Gastrocnemius medialis (tissue), 4 donors: ENCODE measurements at regions not wholly inside any gene's neighbourhood (a gene's known extent, or its start where the extent isn't known, plus 50 kb on each side); places are given as distances from the start of the nearest gene placed in this dataset.

Experiments
- ATAC-seq, 2 donors: fragments of 150-250 bp; one replicate each; pipeline ENCODE4 v1.9.1; 2016
- DNase-seq, 2 donors: peaks; one replicate each; pipeline ENCODE4 v3.0.0-alpha.2; 2019
- H3K27ac ChIP-seq, 4 donors: fragments of 200-600 bp; sonication (generic); 1 replicate in 1 of 4; 2 replicates in 3 of 4; pipeline ENCODE4 v1.5.1; 2016 to 2018; ENCODE audit warnings: mild to moderate bottlenecking in 2 of 4, moderate library complexity in 1 of 4
- H3K27me3 ChIP-seq, 3 donors: fragments of 200-600 bp; sonication (generic) in 2 of 3; 1 replicate in 1 of 3; 2 replicates in 2 of 3; pipeline versions ENCODE4 v1.5.1 to v1.6.0; 2016 to 2019; ENCODE audit warnings: mild to moderate bottlenecking in 1 of 3, moderate library complexity in 1 of 3
- H3K36me3 ChIP-seq, 2 donors: fragments of 200-600 bp; sonication (generic) in 1 of 2; one replicate each; pipeline ENCODE4 v1.5.1; 2017 to 2018
- H3K4me1 ChIP-seq, 2 donors: fragments of 200-600 bp; sonication (generic) in 1 of 2; one replicate each; pipeline ENCODE4 v1.5.1; 2016 to 2017; ENCODE audit warnings: mild to moderate bottlenecking in 2 of 2
- H3K4me3 ChIP-seq, 4 donors: fragments of 200-600 bp; sonication (generic) in 3 of 4; 1 replicate in 1 of 4; 2 replicates in 3 of 4; pipeline ENCODE4 v1.5.1; 2016 to 2019; ENCODE audit warnings: mild to moderate bottlenecking in 2 of 4
- H3K9me3 ChIP-seq, 3 donors: fragments of 200-600 bp; sonication (generic) in 2 of 3; 1 replicate in 1 of 3; 2 replicates in 2 of 3; pipeline ENCODE4 v1.5.1; 2016 to 2019
- CTCF ChIP-seq, 5 experiments: fragments of 450-650 bp in 3 of 5; fragments of 200-600 bp in 2 of 5; sonication (generic) in 2 of 5; IDR thresholded peaks in 4 of 5; conservative IDR thresholded peaks in 1 of 5; 1 replicate in 4 of 5; 2 replicates in 1 of 5; pipeline ENCODE4 v1.5.1; 2016 to 2019; ENCODE audit warnings: antibody characterized with exemption in 5 of 5, mild to moderate bottlenecking in 3 of 5, moderate library complexity in 3 of 5
- POLR2A ChIP-seq, 2 donors: fragments of 450-650 bp; IDR thresholded peaks; one replicate each; pipeline ENCODE4 v1.6.1; 2017; ENCODE audit warnings: antibody characterized with exemption in 2 of 2, mild to moderate bottlenecking in 2 of 2, moderate library complexity in 2 of 2
- in situ Hi-C, 4 donors: fragments of 200-750 bp; cut with MboI; loops; one replicate each; pipeline versions ENCODE4 v1.15.0 to v1.8.0; 2017; ENCODE audit warnings: low sequenced_read_pairs in 4 of 4
- intact Hi-C: fragments of 100-400 bp; cut with DNase I; formaldehyde crosslinking; loops from one replicate; pipeline ENCODE4 v1.15.1; 2023; ENCODE audit warnings: low total_unique reads
- microRNA-seq, 2 donors: library from miRNA; unstranded; fragments of <30 nt; microRNA quantifications; one replicate each; pipeline ENCODE4, GENCODE V29; 2016; ENCODE audit warnings: borderline replicate concordance in 2 of 2

DNA sequence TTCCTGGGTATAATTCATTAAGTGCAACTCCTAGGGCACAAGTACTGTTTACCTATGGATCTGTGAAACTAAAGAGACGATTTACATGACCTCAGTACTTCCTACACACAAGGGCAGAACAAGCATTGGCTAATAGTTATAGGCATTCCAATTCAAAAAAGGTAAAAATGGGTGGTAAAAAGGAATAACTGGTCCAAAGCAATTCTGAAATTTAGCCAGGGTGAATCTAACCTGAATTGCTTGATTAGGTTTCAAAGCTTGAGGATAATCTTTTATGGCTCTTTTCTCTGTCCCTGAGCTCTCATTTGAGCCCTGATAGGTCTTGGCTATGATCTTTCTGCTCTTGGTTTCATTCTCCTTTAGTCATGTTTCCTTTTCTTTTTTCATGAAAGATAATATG is 52.3 kb upstream of the CALCR start:
- ATAC-seq: no peak
- intact Hi-C loops: no loop called here

More for the DNA sequence above, 52.3 kb upstream of the CALCR start:
- Histone ChIP-seq H3K4me1 (no peaks in the 10 kb centered on the region), H3K27ac (no peak overlapping the region), H3K36me3 (no peaks in the 10 kb centered on the region), H3K27me3 (no peaks in the 10 kb centered on the region), H3K4me3 (no peak overlapping the region), H3K9me3 (no peaks in the 10 kb centered on the region)
- DNase-seq: no peak
- in situ Hi-C loops: no loop called here
- TF ChIP-seq CTCF (IDR thresholded peaks at IDR 0.05 in 4 of 5, conservative IDR thresholded peaks at IDR 0.05 in 1 of 5): no peak
- no peak for TF ChIP-seq POLR2A (IDR thresholded peaks at IDR 0.05)

Small RNA genes lying in the stretch of these regions (microRNA-seq; reads per million reads assigned to microRNA genes)
- 0 reads per million in 2 donors for gene MIR4652
